ENCODE measurements at regions not wholly inside any gene's neighbourhood (a gene's known extent, or its start where the extent isn't known, plus 50 kb on each side); places are given as distances from the start of the nearest gene placed in this dataset.

DNA sequence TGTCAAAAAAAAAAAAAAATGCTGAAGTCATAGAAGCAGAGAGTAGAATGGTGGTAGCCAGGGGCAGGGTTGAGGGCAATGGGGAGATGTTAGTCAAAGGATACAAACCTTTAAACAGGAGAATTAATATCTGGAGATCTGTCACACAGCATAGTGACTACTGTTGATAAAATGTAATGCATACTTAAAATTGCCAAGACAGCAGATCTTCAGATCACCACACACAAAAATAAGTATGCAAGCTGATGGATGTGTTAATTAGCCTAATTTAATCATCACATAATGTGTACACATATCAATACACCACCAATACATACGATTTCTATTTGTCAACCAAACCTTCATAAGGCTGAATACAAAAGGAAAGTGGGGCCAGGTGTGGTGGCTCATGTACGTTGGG lies 83.5 kb upstream of the PHACTR3 start:
- Mint-ChIP-seq H3K36me3 (ENCODE audit: insufficient read depth in 1 of 3, low read depth in 3 of 3) (no peaks in the 10 kb centered on the region), H3K9me3 (no peaks in the 10 kb centered on the region; a peak in 1 of 5 replicates), H3K4me3 (no peak overlapping the region), H3K27me3 (ENCODE audit: low read depth) (peaks cover 49% of the 10 kb centered on the region), H3K4me1 (peaks cover 12 to 15% of the 10 kb centered on the region in 2 experiments), H3K27ac (no peak overlapping the region)
- TF ChIP-seq, protein P1, sequence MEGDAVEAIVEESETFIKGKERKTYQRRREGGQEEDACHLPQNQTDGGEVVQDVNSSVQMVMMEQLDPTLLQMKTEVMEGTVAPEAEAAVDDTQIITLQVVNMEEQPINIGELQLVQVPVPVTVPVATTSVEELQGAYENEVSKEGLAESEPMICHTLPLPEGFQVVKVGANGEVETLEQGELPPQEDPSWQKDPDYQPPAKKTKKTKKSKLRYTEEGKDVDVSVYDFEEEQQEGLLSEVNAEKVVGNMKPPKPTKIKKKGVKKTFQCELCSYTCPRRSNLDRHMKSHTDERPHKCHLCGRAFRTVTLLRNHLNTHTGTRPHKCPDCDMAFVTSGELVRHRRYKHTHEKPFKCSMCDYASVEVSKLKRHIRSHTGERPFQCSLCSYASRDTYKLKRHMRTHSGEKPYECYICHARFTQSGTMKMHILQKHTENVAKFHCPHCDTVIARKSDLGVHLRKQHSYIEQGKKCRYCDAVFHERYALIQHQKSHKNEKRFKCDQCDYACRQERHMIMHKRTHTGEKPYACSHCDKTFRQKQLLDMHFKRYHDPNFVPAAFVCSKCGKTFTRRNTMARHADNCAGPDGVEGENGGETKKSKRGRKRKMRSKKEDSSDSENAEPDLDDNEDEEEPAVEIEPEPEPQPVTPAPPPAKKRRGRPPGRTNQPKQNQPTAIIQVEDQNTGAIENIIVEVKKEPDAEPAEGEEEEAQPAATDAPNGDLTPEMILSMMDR (conservative IDR thresholded peaks at IDR 0.05): no peak
- H3K4ac ChIP-seq (ENCODE audit: low read depth, low read length): no peak overlapping the region
- H3K9ac ChIP-seq (ENCODE audit: extremely low read depth, insufficient read length, low read length): no peak overlapping the region
- no peak overlapping the region for H2BK5ac ChIP-seq (ENCODE audit: insufficient read length, low read length)
- H2AFZ ChIP-seq (ENCODE audit: low read length): no peak overlapping the region
- H3K23ac ChIP-seq (ENCODE audit: insufficient read length, low read depth, low read length): no peak overlapping the region
- H3T11ph ChIP-seq (ENCODE audit: low read length): no peak overlapping the region
- H3K23me2 ChIP-seq (ENCODE audit: insufficient read length, low read depth, low read length, poor library complexity, severe bottlenecking): no peaks in the 10 kb centered on the region
- H2BK15ac ChIP-seq (ENCODE audit: low read depth, low read length): no peak overlapping the region
- no peak overlapping the region for H2BK20ac ChIP-seq (ENCODE audit: low read depth, low read length, poor library complexity, severe bottlenecking)
- H4K8ac ChIP-seq (replicated peaks; ENCODE audit: insufficient read length, low read depth, low read length): no peak overlapping the region
- no peak overlapping the region for H2BK120ac ChIP-seq (ENCODE audit: low read depth, low read length, poor library complexity, severe bottlenecking)
- WGBS (ENCODE audit: extremely low coverage, insufficient read length, low lambda C conversion rate): no CpG with 5 or more reads among the region's 2 CpGs
- no peaks in the 10 kb centered on the region for H3K79me1 ChIP-seq (ENCODE audit: insufficient read depth, low read depth, low read length, poor library complexity, severe bottlenecking)
- H3K4me2 ChIP-seq (ENCODE audit: insufficient read depth, insufficient read length, low read length): no peak overlapping the region
- no peak overlapping the region for H3K14ac ChIP-seq (ENCODE audit: insufficient read depth, low read length)
- no peak overlapping the region for H2BK12ac ChIP-seq (ENCODE audit: insufficient read length, low read depth, low read length)
- DNase-seq: no peak
- no peak overlapping the region for H3K56ac ChIP-seq (ENCODE audit: insufficient read length, low read depth, low read length)
- H3K4me1 ChIP-seq (ENCODE audit: insufficient read depth, low read length): no peaks in the 10 kb centered on the region
- H3K27ac ChIP-seq (ENCODE audit: insufficient read length, low read depth, low read length): no peak overlapping the region
- H3K18ac ChIP-seq (ENCODE audit: insufficient read length, low read depth, low read length): no peak overlapping the region
- H4K91ac ChIP-seq (ENCODE audit: insufficient read length, low read depth, low read length): no peak overlapping the region
- no peaks in the 10 kb centered on the region for H4K20me1 ChIP-seq (ENCODE audit: control insufficient read depth, insufficient read depth, insufficient read length)
- H3K27me3 ChIP-seq (ENCODE audit: insufficient read depth, low read length): no peaks in the 10 kb centered on the region
- no peaks in the 10 kb centered on the region for H3K9me3 ChIP-seq (ENCODE audit: control insufficient read depth, low read depth, low read length)
- H3K79me2 ChIP-seq (ENCODE audit: insufficient read depth, low read length): no peaks in the 10 kb centered on the region
- H2AK5ac ChIP-seq (ENCODE audit: insufficient read length, low read length): no peak overlapping the region
- H4K5ac ChIP-seq (ENCODE audit: insufficient read length, low read depth, low read length): no peak overlapping the region

Data from H9 (cell line).